Pancreas (tissue), 10 donors: ENCODE measurements at regions not wholly inside any gene's neighbourhood (a gene's known extent, or its start where the extent isn't known, plus 50 kb on each side); places are given as distances from the start of the nearest gene placed in this dataset.

Experiments used
- ATAC-seq, 4 donors: fragments of 200-7000 bp; cut with Tn5 transposase; one replicate each; pipeline versions ENCODE4 v1.8.0 to v1.9.1; 2020; ENCODE audit warnings: mild to moderate bottlenecking in 4 of 4, moderate library complexity in 4 of 4
- DNase-seq, 6 donors: peaks; one replicate each; pipeline ENCODE4 v3.0.0-alpha.2; 2020
- FAIRE-seq: peaks from 2 replicates; lab custom pipeline; 2012; peaks lifted over from hg19 to GRCh38; lab: Jason Lieb, UNC
- H3K27ac ChIP-seq, 4 donors: fragments of 200-600 bp; sonication (generic); 1 replicate in 3 of 4; 2 replicates in 1 of 4; pipeline versions ENCODE4 v1.5.0 to v1.8.0; 2020
- H3K27me3 ChIP-seq, 4 donors: fragments of 200-600 bp; one replicate each; pipeline ENCODE4 v1.8.0; 2021
- H3K36me3 ChIP-seq, 3 donors: fragments of 200-600 bp; sonication (generic) in 1 of 3; one replicate each; pipeline versions ENCODE4 v1.5.0 to v1.8.0; 2020 to 2021
- H3K4me1 ChIP-seq, 3 donors: fragments of 200-600 bp; one replicate each; pipeline ENCODE4 v1.8.0; 2021
- H3K4me3 ChIP-seq, 4 donors: fragments of 200-600 bp; sonication (generic) in 2 of 4; one replicate each; pipeline versions ENCODE4 v1.5.0 to v1.8.0; 2020 to 2021
- H3K9me3 ChIP-seq, 4 donors: fragments of 200-600 bp; one replicate each; pipeline ENCODE4 v1.8.0; 2021
- WGBS, 2 donors: extraction: QIAGEN DNeasy Blood & Tissue Kit; methylation state at CpG; one replicate each; pipeline ENCODE4 v1.1.7; 2013; 5-methylcytosine and 5-hydroxymethylcytosine counted together
- intact Hi-C, 3 donors: fragments of 100-400 bp; cut with DNase I; formaldehyde crosslinking; loops; one replicate each; pipeline versions ENCODE4 v1.11.1 to v1.14.2; 2022
- TF ChIP-seq, protein P1 (sequence below), 4 donors: fragments of 200-600 bp; sonication (generic) in 3 of 4; IDR thresholded peaks; one replicate each; pipeline versions ENCODE4 v1.5.0 to v1.8.0; 2021; ENCODE audit warnings: antibody characterized with exemption in 4 of 4
- donor health status: healthy with polysubstance abuse.
- donor health status: DM: no; HTN: no; CAD: no; lungs with moderate emphysema.
- donor health status: DM: no; HTN: no; CAD: no.
- donor health status: control.
- donor health status: control.
- donor health status: Bipolar disorder and iron deficiency.
- donor health status: DM: yes; HTN: yes; CAD: no.
- donor health status: DM: no; HTN: no; CAD: no.
- donor health status: DM: no; HTN: no; CAD: no.
- donor health status: DM: yes; HTN: yes; CAD: no.

DNA sequence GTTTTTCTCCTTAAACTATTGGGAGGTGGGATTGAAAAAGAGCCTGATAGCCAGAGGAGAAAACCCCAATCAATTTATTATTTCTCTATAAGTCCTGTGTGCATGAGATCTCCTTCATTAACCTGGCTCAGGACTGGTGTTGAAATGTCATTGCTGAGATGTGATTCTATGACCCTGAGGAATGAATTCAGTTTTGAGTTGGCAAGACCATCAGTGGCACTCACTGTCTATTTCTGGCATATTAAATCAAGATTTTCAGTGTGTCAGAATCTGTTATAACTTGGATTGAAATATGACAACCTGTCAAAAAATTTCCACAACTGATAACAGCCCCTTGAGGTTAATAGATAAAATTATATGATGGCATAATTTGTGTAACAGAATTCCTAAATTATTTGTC, 431.1 kb downstream of the TFAP2B start:
- no peak for FAIRE-seq
- TF ChIP-seq, protein P1, sequence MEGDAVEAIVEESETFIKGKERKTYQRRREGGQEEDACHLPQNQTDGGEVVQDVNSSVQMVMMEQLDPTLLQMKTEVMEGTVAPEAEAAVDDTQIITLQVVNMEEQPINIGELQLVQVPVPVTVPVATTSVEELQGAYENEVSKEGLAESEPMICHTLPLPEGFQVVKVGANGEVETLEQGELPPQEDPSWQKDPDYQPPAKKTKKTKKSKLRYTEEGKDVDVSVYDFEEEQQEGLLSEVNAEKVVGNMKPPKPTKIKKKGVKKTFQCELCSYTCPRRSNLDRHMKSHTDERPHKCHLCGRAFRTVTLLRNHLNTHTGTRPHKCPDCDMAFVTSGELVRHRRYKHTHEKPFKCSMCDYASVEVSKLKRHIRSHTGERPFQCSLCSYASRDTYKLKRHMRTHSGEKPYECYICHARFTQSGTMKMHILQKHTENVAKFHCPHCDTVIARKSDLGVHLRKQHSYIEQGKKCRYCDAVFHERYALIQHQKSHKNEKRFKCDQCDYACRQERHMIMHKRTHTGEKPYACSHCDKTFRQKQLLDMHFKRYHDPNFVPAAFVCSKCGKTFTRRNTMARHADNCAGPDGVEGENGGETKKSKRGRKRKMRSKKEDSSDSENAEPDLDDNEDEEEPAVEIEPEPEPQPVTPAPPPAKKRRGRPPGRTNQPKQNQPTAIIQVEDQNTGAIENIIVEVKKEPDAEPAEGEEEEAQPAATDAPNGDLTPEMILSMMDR (IDR thresholded peaks at IDR 0.05) = no peak
- Histone ChIP-seq H3K4me1 (no peaks in the 10 kb centered on the region), H3K36me3 (no peaks in the 10 kb centered on the region), H3K4me3 (no peak overlapping the region), H3K9me3 (no peaks in the 10 kb centered on the region), H3K27ac (no peak overlapping the region), H3K27me3 (no peaks in the 10 kb centered on the region)
- no peak for DNase-seq
- no peak for ATAC-seq
- intact Hi-C loops = no loop called here

DNA sequence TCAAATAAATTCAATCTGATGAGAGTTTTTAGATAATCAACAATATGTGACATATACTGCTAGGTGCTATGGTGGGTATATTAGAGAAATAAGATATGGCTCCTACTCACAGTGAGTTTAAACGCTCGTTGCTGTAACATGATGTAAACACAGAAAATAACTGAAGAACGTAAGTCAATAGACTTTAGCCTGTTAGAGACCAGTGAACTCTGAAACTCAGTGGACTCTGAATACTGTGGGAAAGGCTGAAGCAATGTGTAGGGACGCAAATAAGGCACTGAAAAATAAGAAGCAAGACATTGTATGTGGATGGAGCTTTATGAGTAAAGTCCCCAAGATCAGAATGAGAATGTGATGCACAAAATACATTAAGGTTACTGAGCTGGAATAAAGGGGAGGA, 431.6 kb downstream of the TFAP2B start:
- Histone ChIP-seq H3K27ac (no peak overlapping the region), H3K27me3 (no peaks in the 10 kb centered on the region), H3K36me3 (no peaks in the 10 kb centered on the region), H3K9me3 (no peaks in the 10 kb centered on the region), H3K4me3 (no peak overlapping the region), H3K4me1 (no peaks in the 10 kb centered on the region)
- no peak for DNase-seq
- WGBS, 2 donors = 40 to 52% methylated on average over 4 of the region's 4 CpGs
- TF ChIP-seq, protein P1 (IDR thresholded peaks at IDR 0.05) = no peak
- no peak for ATAC-seq
- no peak for FAIRE-seq
- intact Hi-C loops = no loop called here

DNA sequence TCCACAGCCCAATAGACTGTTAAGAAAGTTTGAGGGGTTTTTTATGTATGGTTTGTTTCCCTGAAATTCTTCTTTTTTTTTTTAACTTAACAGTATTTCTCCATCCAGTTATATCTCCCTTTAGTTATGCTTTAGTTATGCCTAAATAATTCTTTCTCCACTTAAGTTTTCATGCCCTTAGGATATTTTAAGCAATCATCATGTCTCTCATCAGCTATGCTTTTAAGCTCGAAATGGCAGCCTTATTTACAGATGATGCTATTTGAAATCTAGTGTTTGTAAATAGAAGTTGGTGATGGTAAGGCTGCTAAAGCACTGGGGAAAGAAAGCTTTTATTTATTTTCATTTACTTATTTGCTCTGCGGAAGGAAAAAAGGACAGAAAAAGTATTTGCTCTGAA, 439.3 kb downstream of the TFAP2B start:
- WGBS, 2 donors = 71 to 74% methylated on average over 2 of the region's 2 CpGs
- DNase-seq (no peak), ATAC-seq (no peak), FAIRE-seq (no peak)
- TF ChIP-seq, protein P1 (IDR thresholded peaks at IDR 0.05) = no peak
- H3K4me3 ChIP-seq = no peak overlapping the region
- H3K9me3 ChIP-seq = no peaks in the 10 kb centered on the region
- no peaks in the 10 kb centered on the region for H3K36me3 ChIP-seq
- H3K27ac ChIP-seq = no peak overlapping the region
- no peaks in the 10 kb centered on the region for H3K27me3 ChIP-seq
- intact Hi-C loops = no loop called here
- no peaks in the 10 kb centered on the region for H3K4me1 ChIP-seq

DNA sequence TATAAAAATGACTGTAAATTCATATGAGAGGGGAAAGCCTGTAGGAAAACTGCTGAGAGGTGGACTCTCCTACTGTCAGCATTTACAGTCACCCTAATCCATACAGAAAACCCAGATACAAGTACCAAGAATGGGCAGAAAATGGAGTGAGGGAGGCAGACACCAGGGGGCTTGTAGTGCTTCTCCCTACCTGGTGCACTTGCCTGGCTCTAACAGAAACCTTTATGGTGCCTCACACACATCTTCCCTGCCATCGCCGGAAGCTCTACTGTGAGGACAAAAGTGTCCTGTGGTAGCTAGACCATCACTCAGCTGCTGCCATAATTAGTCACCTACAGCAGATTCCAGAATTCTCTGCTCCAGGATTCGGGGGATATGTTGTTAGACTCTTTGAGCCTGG, 441.3 kb downstream of the TFAP2B start:
- ATAC-seq = no peak
- Histone ChIP-seq H3K4me1 (no peaks in the 10 kb centered on the region), H3K36me3 (no peaks in the 10 kb centered on the region), H3K9me3 (no peaks in the 10 kb centered on the region), H3K27me3 (no peaks in the 10 kb centered on the region), H3K27ac (no peak overlapping the region), H3K4me3 (no peak overlapping the region)
- 46 to 66% methylated on average over 3 of the region's 3 CpGs for WGBS, 2 donors
- TF ChIP-seq, protein P1 (IDR thresholded peaks at IDR 0.05) = no peak
- FAIRE-seq = no peak
- no peak for DNase-seq
- intact Hi-C loops = no loop called here

DNA sequence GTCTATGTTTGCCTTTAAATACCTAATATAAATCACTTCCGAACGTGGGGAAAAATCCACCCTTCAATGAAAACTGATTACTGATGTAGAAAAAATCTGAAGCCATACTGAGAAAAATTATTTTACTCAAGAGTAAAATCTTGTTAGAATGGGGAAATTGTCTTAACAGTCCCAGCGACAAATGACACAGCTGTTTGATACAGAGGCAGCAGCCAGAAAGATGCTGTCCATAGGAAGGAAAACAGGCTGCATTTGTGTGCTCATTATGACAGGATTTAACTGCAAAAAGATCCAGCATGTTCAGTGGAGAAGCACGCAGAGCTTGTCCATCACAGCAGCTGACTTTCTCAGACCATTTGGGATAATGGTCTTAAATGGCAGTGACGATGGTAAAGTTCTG, 443.0 kb downstream of the TFAP2B start:
- WGBS, 2 donors = 55 to 63% methylated on average over 5 of the region's 5 CpGs

More for the DNA sequence above, 443.0 kb downstream of the TFAP2B start:
- TF ChIP-seq, protein P1 (IDR thresholded peaks at IDR 0.05) = no peak
- no peaks in the 10 kb centered on the region for H3K4me1 ChIP-seq
- no peak overlapping the region for H3K4me3 ChIP-seq
- no peaks in the 10 kb centered on the region for H3K9me3 ChIP-seq
- no peaks in the 10 kb centered on the region for H3K36me3 ChIP-seq
- DNase-seq (no peak), ATAC-seq (no peak), FAIRE-seq (no peak)
- no peak overlapping the region for H3K27ac ChIP-seq
- no peaks in the 10 kb centered on the region for H3K27me3 ChIP-seq
- intact Hi-C loops = no loop called here
